GM19452 (cell line): ENCODE measurements at regions not wholly inside any gene's neighbourhood (a gene's known extent, or its start where the extent isn't known, plus 50 kb on each side); places are given as distances from the start of the nearest gene placed in this dataset.

Experiments
- ATAC-seq: cut with Tn5 transposase; IDR thresholded peaks from one replicate; pipeline ENCODE4 v1.9.1; 2021; ENCODE audit not compliant: unreplicated experiment

DNA sequence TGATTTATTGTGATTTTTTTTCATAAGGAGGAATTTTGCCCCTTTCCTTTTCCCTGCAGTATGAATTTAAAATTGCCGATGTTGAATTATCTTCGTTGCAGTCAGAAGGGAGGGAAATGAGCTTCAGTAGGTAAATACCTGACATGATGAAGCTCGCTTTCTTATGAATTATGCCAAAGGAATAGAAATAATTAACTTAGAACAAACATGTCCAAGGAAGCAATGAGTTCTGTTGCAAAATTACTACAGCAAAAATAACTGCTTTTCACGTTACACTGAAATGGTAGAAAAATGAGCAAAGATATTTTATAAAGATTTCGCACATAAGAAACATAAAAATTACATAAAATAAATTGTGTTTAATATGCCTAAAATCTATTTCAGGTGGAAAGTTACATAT, 91.1 kb upstream of the ZNF804A start:
- ATAC-seq = no peak

DNA sequence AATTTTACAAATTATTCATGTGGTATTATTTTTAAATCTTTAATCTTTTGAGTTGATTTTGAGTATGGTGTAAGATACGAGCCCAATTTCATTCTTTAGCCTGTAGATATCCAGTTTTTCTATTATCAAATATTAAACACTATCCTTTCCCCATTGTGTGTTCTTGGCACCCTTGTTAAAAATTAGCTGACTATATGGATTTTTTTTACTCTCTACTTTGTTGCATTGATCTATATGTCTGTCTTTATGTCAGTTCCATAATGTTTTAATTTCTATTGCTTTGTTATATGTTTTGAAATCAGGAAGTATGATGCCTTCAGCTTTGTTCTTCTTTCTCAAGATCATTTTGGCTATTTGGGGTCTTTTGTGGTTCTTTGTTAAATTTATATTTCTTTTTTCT, 80.9 kb upstream of the ZNF804A start:
- no peak for ATAC-seq

DNA sequence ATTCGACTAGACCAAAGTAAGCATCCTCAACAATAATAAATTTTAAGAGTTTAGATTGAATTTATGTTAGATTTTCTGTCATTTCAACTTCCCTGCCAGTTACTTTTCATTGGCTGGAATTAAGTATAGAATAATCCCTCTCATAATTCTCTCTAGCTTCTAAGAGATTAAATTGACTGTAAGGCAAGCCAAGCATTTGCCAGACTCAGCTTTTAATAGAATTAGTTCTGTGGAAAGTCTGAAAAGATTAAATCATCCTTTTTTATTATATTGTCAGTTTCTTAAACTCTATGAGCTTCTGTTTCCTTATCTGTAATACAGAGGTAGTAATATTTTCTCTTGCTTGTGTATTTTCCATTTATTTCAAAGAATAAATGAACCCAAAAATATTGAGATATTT, 77.9 kb upstream of the ZNF804A start:
- ATAC-seq = no peak

DNA sequence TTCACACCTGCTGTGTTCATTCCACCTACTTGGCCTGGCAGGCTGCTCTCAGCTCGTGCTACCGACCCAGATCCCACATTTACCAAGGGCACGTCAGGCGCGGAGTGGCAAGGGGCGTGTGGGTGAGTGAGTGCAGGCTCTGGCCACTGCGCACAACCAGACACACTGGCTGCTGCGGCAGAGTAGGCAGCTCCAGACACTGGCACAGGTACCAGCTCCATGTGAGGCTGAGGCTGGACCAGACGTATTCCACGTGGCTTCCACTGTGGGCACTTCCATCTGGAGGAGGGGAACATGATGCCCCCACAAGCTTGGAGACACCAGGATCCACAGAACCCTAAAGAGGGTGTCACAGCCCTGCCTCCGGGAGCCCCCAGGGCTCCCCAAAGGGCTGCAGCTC, 74.6 kb upstream of the ZNF804A start:
- no peak for ATAC-seq

DNA sequence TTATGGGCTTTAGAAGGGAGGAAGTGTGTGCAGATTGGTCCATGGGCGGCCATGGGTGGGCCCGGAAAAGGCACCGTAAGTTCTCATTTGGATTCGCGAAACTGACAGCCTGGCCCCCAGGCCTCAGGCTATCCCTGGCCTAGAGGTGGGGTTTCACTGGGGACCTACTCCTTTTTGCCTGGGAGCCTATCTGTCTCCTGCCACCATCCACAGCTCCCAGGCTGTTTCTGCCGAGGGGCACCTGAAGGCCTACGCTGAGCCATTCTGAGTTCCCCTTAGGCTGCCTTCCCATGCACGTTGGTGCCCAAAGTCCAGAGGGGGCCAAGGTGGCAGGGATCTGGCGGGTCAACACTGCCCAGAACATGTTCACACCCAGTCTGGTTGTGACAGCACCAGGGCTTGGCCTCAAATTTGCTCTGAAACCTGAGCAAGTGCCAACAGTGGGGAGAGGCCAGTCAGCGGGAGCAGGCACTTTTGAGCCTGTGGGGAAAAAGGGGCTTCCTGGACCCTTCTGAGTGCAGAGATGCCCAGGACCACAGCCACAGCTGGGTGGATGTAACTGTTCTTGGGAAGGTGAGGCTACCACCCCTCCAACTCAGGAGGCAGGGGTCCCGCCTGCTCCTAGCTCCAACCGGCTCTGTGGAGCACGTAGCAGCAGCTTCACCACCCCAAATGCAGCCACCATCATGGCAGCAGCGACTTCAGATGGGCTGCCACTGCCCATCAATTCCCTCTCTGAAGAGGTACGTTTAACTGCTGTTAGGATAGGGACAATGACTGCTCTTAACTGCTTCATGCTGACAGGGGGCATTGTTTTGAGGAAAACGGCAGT, 73.6 kb upstream of the ZNF804A start:
- ATAC-seq = no peak

DNA sequence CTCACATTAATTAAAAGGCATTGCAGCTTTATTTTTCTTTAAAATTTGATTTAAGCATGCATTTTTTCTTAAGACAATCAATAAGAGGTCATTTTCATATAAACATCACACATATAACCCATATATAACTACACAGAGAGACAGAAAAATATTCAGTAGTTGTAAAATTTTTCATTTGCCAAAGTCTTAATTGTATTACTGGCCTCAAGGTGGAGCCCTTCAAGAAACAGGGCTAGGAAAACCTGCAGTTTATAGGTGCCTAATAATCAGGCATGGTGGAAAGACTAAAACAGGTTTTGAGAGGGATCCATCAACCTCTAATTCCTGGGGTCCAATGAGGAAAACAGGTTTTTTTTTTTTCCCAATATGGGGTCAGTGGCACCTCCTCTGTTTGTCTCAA, 71.3 kb upstream of the ZNF804A start:
- no peak for ATAC-seq

DNA sequence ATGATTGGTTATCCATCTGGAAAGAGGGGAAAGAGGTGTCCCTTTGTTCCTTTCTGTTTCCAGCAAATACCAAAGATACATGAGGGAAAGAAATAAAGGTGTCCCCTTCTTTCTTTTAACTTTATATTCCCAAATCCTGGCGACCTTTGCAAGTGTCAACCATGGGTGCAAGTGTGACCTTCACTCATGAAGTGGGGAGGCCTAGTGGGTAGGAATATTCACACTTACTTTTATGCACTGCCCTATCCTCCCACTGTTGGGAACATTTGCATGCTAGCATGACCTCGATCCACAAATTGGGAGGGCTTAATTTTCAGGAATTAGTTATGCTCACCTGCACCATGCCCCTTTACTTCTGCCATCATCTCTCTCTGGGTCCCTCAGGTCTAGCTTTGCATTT, 70.2 kb upstream of the ZNF804A start:
- no peak for ATAC-seq

DNA sequence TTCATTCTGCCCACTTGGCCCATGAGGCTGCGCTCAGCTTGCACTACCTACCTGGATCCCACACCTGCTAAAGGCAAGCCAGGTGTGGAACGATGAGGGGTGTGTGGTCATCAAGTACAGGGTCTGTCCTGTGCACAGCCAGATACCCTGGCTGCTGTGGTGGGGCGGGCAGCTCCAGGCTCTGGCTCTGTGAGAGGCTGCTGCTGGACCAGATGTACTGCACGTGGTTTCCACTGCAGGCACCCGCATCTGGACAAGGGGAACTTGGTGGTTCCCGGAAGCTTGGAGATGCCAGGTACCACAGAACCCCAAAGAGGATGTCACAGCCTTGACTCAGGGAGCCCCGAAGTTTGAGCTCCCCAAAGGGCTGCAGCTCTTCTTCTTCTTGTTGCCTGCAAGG, 68.1 kb upstream of the ZNF804A start:
- ATAC-seq = no peak

DNA sequence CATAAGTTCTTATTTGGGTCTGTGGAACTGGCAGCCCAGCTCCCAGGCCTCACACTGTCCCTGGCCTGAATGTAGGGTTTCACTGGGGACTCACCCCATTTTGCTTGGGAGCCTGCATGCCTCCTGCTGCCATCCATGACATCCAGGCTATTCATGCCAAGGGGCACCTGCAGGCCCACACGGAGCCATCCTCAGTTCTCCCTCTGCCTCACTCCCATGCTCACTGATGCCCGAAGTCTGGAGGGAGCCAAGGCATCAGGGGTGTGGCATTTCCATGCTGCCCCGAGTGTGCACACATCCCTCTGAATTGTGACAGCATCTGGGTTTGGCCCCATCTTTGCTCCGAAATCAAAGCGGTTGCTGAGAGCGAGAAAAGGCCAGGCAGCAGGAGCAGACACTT, 67.4 kb upstream of the ZNF804A start:
- no peak for ATAC-seq

DNA sequence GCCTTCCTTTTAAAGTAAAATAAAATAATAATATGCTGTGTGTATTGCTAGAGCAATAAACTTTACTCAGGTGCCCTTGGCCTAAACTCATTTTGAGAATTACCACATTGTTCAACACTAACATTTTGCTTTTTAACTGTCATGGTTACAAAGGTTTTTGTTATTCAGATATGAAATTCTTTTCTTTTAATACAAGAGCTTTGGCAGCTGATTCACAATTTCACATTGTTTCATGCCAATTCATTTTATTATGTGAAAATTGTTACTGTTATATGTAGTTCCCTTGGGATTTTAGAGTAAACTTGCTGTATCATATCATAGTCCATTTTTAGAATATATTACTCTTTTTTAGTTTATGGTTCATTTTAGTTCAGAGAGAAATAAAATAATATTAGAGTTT, 65.8 kb upstream of the ZNF804A start:
- ATAC-seq = no peak

DNA sequence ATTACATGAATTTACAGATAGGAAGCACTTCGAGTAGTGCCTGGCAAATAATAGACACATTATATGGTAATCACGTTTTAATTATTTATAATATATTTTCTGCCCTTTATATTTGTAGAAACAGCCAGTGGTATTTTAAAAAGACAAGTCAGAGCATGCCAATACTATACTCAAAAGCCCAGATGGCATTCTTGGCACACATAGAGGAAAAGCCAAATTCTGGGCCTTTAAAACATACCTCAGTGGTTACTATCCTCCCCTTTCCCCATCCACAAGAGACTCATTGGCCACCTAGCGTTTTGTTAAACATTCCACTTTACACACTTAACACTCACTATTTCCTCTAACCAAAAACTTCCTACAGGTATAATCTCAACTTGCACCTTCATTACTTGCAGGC, 63.3 kb upstream of the ZNF804A start:
- ATAC-seq = no peak

DNA sequence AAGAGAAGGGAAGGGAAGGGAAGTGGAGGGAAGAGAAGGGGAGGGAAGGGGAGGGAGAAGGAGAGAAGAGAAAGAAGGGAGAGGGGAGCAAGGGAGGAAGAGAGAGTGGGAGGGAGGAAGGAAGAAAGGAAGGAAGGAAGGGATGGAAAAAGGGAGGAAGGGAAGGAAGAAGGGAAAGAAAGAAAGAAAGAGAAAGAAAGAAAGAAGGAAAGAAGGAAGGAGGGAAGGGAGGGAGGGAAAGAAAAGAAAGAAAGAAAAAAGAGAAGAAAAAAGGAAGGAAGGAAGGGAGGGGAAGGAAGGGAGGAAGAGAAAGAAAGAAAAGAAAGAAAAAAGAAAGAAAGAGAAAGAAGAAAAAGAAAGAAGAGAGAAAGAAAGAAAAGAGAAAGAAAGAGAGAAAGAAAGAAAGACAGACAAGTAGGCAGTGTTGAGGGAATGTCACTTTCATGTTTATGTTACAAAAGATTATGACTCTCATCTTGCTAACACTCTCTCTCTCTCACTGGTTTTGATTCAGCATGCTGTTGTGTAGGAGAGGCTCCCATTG, 58.0 kb upstream of the ZNF804A start:
- no peak for ATAC-seq

DNA sequence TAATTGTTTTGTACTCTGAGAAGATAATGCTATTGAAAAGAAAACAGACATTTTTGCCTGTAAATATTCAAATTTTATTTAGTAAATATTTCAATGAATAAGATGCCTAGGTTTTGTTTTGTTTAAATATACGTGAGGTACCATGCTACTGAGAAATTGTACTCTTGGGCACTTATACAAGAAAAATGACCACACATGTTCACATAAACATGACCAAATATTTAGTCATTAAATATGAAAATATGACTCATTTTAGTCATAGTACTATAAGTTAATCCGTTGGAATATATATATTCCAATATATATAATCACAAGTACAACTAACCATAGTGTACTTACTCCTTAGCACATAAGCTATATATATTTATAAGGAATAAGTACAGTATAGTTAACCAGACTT, 56.7 kb upstream of the ZNF804A start:
- no peak for ATAC-seq

DNA sequence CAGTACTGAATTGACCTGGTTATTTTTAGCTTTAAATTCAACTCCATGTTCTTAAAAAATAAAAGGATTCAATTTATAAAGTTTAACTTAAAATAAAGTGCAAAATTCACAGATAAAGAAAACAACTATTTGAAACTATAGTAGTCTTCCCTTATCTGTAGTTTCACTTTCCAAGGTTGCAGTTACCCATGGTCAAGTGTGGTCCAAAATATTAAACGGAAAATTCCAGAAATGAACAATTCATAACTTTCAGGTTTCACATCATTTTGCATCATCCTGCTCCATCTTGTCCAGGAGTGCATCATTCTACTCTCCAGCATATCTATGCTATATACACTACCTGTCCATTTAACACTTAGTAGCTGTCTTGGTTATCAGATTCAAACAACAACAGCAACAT, 54.5 kb upstream of the ZNF804A start:
- no peak for ATAC-seq
